Type B pancreatic cell (in vitro differentiated cells): ENCODE measurements at regions not wholly inside any gene's neighbourhood (a gene's known extent, or its start where the extent isn't known, plus 50 kb on each side); places are given as distances from the start of the nearest gene placed in this dataset.

Experiments
- DNase-seq: peaks from one replicate; pipeline ENCODE4 v3.0.0; 2021; ENCODE audit warnings: mixed read lengths; ENCODE audit not compliant: unreplicated experiment; ENCODE audit errors: extremely low spot score
- H3K27ac Mint-ChIP-seq: 2 replicates; pipeline ENCODE4 v1.8.0; 2021; ENCODE audit warnings: mild to moderate bottlenecking, mixed read lengths
- H3K27me3 Mint-ChIP-seq: 2 replicates; pipeline ENCODE4 v1.8.0; 2021; ENCODE audit warnings: mixed read lengths
- H3K36me3 Mint-ChIP-seq: 2 replicates; pipeline ENCODE4 v1.8.0; 2021; ENCODE audit warnings: mixed read lengths
- H3K4me1 Mint-ChIP-seq: one replicate; pipeline ENCODE4 v1.8.0; 2021; ENCODE audit warnings: mixed read lengths; ENCODE audit not compliant: unreplicated experiment
- H3K4me3 Mint-ChIP-seq: 2 replicates; pipeline ENCODE4 v1.8.0; 2021; ENCODE audit warnings: mild to moderate bottlenecking, mixed read lengths
- H3K9me3 Mint-ChIP-seq: 2 replicates; pipeline ENCODE4 v1.8.0; 2021; ENCODE audit warnings: mixed read lengths
- CTCF ChIP-seq: fragments of 200-600 bp; sonication (generic); conservative IDR thresholded peaks from 2 replicates; pipeline ENCODE4 v1.5.0; 2021; ENCODE audit warnings: antibody characterized with exemption, mild to moderate bottlenecking

- Mint-ChIP-seq H3K9me3 (no peaks in the 10 kb centered on the region), H3K36me3 (no peaks in the 10 kb centered on the region), H3K4me1 (peaks cover 9% of the 10 kb centered on the region), H3K27me3 (peaks cover 4% of the 10 kb centered on the region), H3K4me3 (no peak overlapping the region), H3K27ac (no peak overlapping the region)
- DNase-seq, result no peak
- TF ChIP-seq CTCF, result no peak
These were observed 67.7 kb downstream of the SMIM20 start for GRCh38 chr4:25981749-25982148.

GRCh38 chr4:25982962-25983361, 68.9 kb downstream of the SMIM20 start:
- Mint-ChIP-seq H3K4me1 (peaks cover 12% of the 10 kb centered on the region), H3K27me3 (peaks cover 4% of the 10 kb centered on the region), H3K27ac (no peak overlapping the region)

GRCh38 chr4:25984266-25984665, 70.2 kb downstream of the SMIM20 start:
- Mint-ChIP-seq H3K27me3 (peaks cover 4% of the 10 kb centered on the region), H3K36me3 (no peaks in the 10 kb centered on the region), H3K4me1 (peaks cover 7% of the 10 kb centered on the region), H3K27ac (no peak overlapping the region), H3K9me3 (no peaks in the 10 kb centered on the region), H3K4me3 (no peak overlapping the region)
- TF ChIP-seq CTCF, result no peak
- DNase-seq, result peak; percentile 13

More at GRCh38 chr4:25982962-25983361, 68.9 kb downstream of the SMIM20 start:
- no peak overlapping the region for H3K4me3 Mint-ChIP-seq
- DNase-seq, result no peak
- H3K9me3 Mint-ChIP-seq, result no peaks in the 10 kb centered on the region
- no peaks in the 10 kb centered on the region for H3K36me3 Mint-ChIP-seq
- no peak for TF ChIP-seq CTCF

GRCh38 chr4:25984796-25985195, 70.8 kb downstream of the SMIM20 start:
- H3K27ac Mint-ChIP-seq, result no peak overlapping the region
- DNase-seq, result no peak
- H3K4me3 Mint-ChIP-seq, result no peak overlapping the region
- H3K27me3 Mint-ChIP-seq, result peaks cover 8% of the 10 kb centered on the region
- H3K4me1 Mint-ChIP-seq, result peaks cover 7% of the 10 kb centered on the region
- no peak for TF ChIP-seq CTCF
- no peaks in the 10 kb centered on the region for H3K9me3 Mint-ChIP-seq
- H3K36me3 Mint-ChIP-seq, result no peaks in the 10 kb centered on the region

- H3K4me3 Mint-ChIP-seq, result no peak overlapping the region
- no peaks in the 10 kb centered on the region for H3K9me3 Mint-ChIP-seq
- no peak for DNase-seq
- peaks cover 7% of the 10 kb centered on the region for H3K4me1 Mint-ChIP-seq
- no peak overlapping the region for H3K27ac Mint-ChIP-seq
- no peaks in the 10 kb centered on the region for H3K36me3 Mint-ChIP-seq
- TF ChIP-seq CTCF, result no peak
- H3K27me3 Mint-ChIP-seq, result peaks cover 9% of the 10 kb centered on the region
These were observed 72.8 kb downstream of the SMIM20 start for GRCh38 chr4:25986807-25987206.

- Mint-ChIP-seq H3K36me3 (no peaks in the 10 kb centered on the region), H3K27ac (no peak overlapping the region), H3K27me3 (peaks cover 4% of the 10 kb centered on the region), H3K4me3 (no peak overlapping the region), H3K4me1 (peaks cover 18% of the 10 kb centered on the region), H3K9me3 (no peaks in the 10 kb centered on the region)
- TF ChIP-seq CTCF, result no peak
- no peak for DNase-seq
These were observed 77.3 kb downstream of the SMIM20 start for GRCh38 chr4:25991340-25991739.
